ENCODE measurements at regions not wholly inside any gene's neighbourhood (a gene's known extent, or its start where the extent isn't known, plus 50 kb on each side); places are given as distances from the start of the nearest gene placed in this dataset.

- H3K9me3 ChIP-seq (ENCODE audit: control insufficient read depth in 3 of 3, low read length in 3 of 3): no peaks in the 10 kb centered on the region
- H3K9ac ChIP-seq (ENCODE audit: low read depth in 1 of 3, low read length in 3 of 3): peak overlapping the region in 1 of 3 donors; percentile 86
- no peaks in the 10 kb centered on the region for H3K27me3 ChIP-seq (ENCODE audit: control insufficient read depth in 3 of 3, insufficient read depth in 3 of 3, low read length in 3 of 3)
- H3K4me1 ChIP-seq (ENCODE audit: control insufficient read depth in 3 of 3, insufficient read depth in 3 of 3, low read length in 3 of 3): peaks cover 17 to 36% (median 29%) of the 10 kb centered on the region in 3 donors
- no peaks in the 10 kb centered on the region for H3K36me3 ChIP-seq (ENCODE audit: control insufficient read depth in 3 of 3, insufficient read depth in 3 of 3, low read length in 3 of 3)
- H3K4me3 ChIP-seq (ENCODE audit: low read length in 3 of 3): no peak overlapping the region
- H3K27ac ChIP-seq (ENCODE audit: low read depth, low read length): no peak overlapping the region
Observed at GRCh38 chr6:44012078-44012493, 115.2 kb downstream of the MRPL14 start.

GRCh38 chr6:44011350-44011920 is 115.8 kb downstream of the MRPL14 start:
- peak overlapping the region; percentile 70 for H3K27ac ChIP-seq (ENCODE audit: low read depth, low read length)
- peak overlapping the region in 2 of 3 donors; percentile 41 to 56 for H3K4me3 ChIP-seq (ENCODE audit: low read length in 3 of 3)

GRCh38 chr6:44010411-44011349 is 116.6 kb downstream of the MRPL14 start:
- no peaks in the 10 kb centered on the region for H3K36me3 ChIP-seq (ENCODE audit: control insufficient read depth in 3 of 3, insufficient read depth in 3 of 3, low read length in 3 of 3)
- H3K27ac ChIP-seq (ENCODE audit: low read depth, low read length): peak overlapping the region; percentile 70
- peak overlapping the region; percentile 41 to 86 (median 61) for H3K9ac ChIP-seq (ENCODE audit: low read depth in 1 of 3, low read length in 3 of 3)
- H3K27me3 ChIP-seq (ENCODE audit: control insufficient read depth in 3 of 3, insufficient read depth in 3 of 3, low read length in 3 of 3): no peaks in the 10 kb centered on the region
- peak overlapping the region in 2 of 3 donors; percentile 41 to 56 for H3K4me3 ChIP-seq (ENCODE audit: low read length in 3 of 3)
- no peaks in the 10 kb centered on the region for H3K9me3 ChIP-seq (ENCODE audit: control insufficient read depth in 3 of 3, low read length in 3 of 3)
- H3K4me1 ChIP-seq (ENCODE audit: control insufficient read depth in 3 of 3, insufficient read depth in 3 of 3, low read length in 3 of 3): peaks cover 28 to 50% (median 43%) of the 10 kb centered on the region in 3 donors

More at GRCh38 chr6:44011350-44011920, 115.8 kb downstream of the MRPL14 start:
- Histone ChIP-seq H3K4me1 (ENCODE audit: control insufficient read depth in 3 of 3, insufficient read depth in 3 of 3, low read length in 3 of 3) (peaks cover 21 to 43% (median 36%) of the 10 kb centered on the region in 3 donors), H3K9me3 (ENCODE audit: control insufficient read depth in 3 of 3, low read length in 3 of 3) (no peaks in the 10 kb centered on the region), H3K9ac (ENCODE audit: low read depth in 1 of 3, low read length in 3 of 3) (peak overlapping the region in 1 of 3 donors; percentile 86), H3K27me3 (ENCODE audit: control insufficient read depth in 3 of 3, insufficient read depth in 3 of 3, low read length in 3 of 3) (no peaks in the 10 kb centered on the region), H3K36me3 (ENCODE audit: control insufficient read depth in 3 of 3, insufficient read depth in 3 of 3, low read length in 3 of 3) (no peaks in the 10 kb centered on the region)

- H3K27me3 ChIP-seq (ENCODE audit: control insufficient read depth in 3 of 3, insufficient read depth in 3 of 3, low read length in 3 of 3): no peaks in the 10 kb centered on the region
- peak overlapping the region in 1 of 3 donors; percentile 56 for H3K4me3 ChIP-seq (ENCODE audit: low read length in 3 of 3)
- H3K4me1 ChIP-seq (ENCODE audit: control insufficient read depth in 3 of 3, insufficient read depth in 3 of 3, low read length in 3 of 3): peaks cover 35 to 60% (median 54%) of the 10 kb centered on the region in 3 donors
- peak overlapping the region in 1 of 3 donors; percentile 86 for H3K9ac ChIP-seq (ENCODE audit: low read depth in 1 of 3, low read length in 3 of 3)
- no peaks in the 10 kb centered on the region for H3K36me3 ChIP-seq (ENCODE audit: control insufficient read depth in 3 of 3, insufficient read depth in 3 of 3, low read length in 3 of 3)
- peak overlapping the region; percentile 70 for H3K27ac ChIP-seq (ENCODE audit: low read depth, low read length)
- H3K9me3 ChIP-seq (ENCODE audit: control insufficient read depth in 3 of 3, low read length in 3 of 3): no peaks in the 10 kb centered on the region
Observed at GRCh38 chr6:44009425-44010321, 117.6 kb downstream of the MRPL14 start.

GRCh38 chr6:44008821-44009370 is 118.4 kb downstream of the MRPL14 start:
- Histone ChIP-seq H3K4me1 (ENCODE audit: control insufficient read depth in 3 of 3, insufficient read depth in 3 of 3, low read length in 3 of 3) (peaks cover 42 to 68% (median 61%) of the 10 kb centered on the region in 3 donors), H3K27me3 (ENCODE audit: control insufficient read depth in 3 of 3, insufficient read depth in 3 of 3, low read length in 3 of 3) (no peaks in the 10 kb centered on the region), H3K4me3 (ENCODE audit: low read length in 3 of 3) (no peak overlapping the region), H3K9me3 (ENCODE audit: control insufficient read depth in 3 of 3, low read length in 3 of 3) (no peaks in the 10 kb centered on the region), H3K27ac (ENCODE audit: low read depth, low read length) (no peak overlapping the region), H3K36me3 (ENCODE audit: control insufficient read depth in 3 of 3, insufficient read depth in 3 of 3, low read length in 3 of 3) (no peaks in the 10 kb centered on the region), H3K9ac (ENCODE audit: low read depth in 1 of 3, low read length in 3 of 3) (peak overlapping the region in 1 of 3 donors; percentile 57)

GRCh38 chr6:44007818-44008621 is 119.2 kb downstream of the MRPL14 start:
- Histone ChIP-seq H3K9ac (ENCODE audit: low read depth in 1 of 3, low read length in 3 of 3) (peak overlapping the region in 1 of 3 donors; percentile 57), H3K9me3 (ENCODE audit: control insufficient read depth in 3 of 3, low read length in 3 of 3) (no peaks in the 10 kb centered on the region), H3K4me1 (ENCODE audit: control insufficient read depth in 3 of 3, insufficient read depth in 3 of 3, low read length in 3 of 3) (peaks cover 48 to 77% (median 70%) of the 10 kb centered on the region in 3 donors), H3K27me3 (ENCODE audit: control insufficient read depth in 3 of 3, insufficient read depth in 3 of 3, low read length in 3 of 3) (no peaks in the 10 kb centered on the region), H3K27ac (ENCODE audit: low read depth, low read length) (no peak overlapping the region), H3K36me3 (ENCODE audit: control insufficient read depth in 3 of 3, insufficient read depth in 3 of 3, low read length in 3 of 3) (no peaks in the 10 kb centered on the region), H3K4me3 (ENCODE audit: low read length in 3 of 3) (no peak overlapping the region)

GRCh38 chr6:44006872-44007303 is 120.4 kb downstream of the MRPL14 start:
- Histone ChIP-seq H3K27me3 (ENCODE audit: control insufficient read depth in 3 of 3, insufficient read depth in 3 of 3, low read length in 3 of 3) (peaks cover 0 to 2% (median 1%) of the 10 kb centered on the region in 3 donors), H3K4me3 (ENCODE audit: low read length in 3 of 3) (no peak overlapping the region), H3K9me3 (ENCODE audit: control insufficient read depth in 3 of 3, low read length in 3 of 3) (no peaks in the 10 kb centered on the region), H3K27ac (ENCODE audit: low read depth, low read length) (peak overlapping the region; percentile 92), H3K9ac (ENCODE audit: low read depth in 1 of 3, low read length in 3 of 3) (peak overlapping the region in 1 of 3 donors; percentile 94), H3K4me1 (ENCODE audit: control insufficient read depth in 3 of 3, insufficient read depth in 3 of 3, low read length in 3 of 3) (peaks cover 51 to 78% (median 68%) of the 10 kb centered on the region in 3 donors), H3K36me3 (ENCODE audit: control insufficient read depth in 3 of 3, insufficient read depth in 3 of 3, low read length in 3 of 3) (no peaks in the 10 kb centered on the region)

GRCh38 chr6:44006123-44006871 is 121.0 kb downstream of the MRPL14 start:
- Histone ChIP-seq H3K9ac (ENCODE audit: low read depth in 1 of 3, low read length in 3 of 3) (peak overlapping the region in 2 of 3 donors; percentile 4 to 94), H3K9me3 (ENCODE audit: control insufficient read depth in 3 of 3, low read length in 3 of 3) (no peaks in the 10 kb centered on the region), H3K36me3 (ENCODE audit: control insufficient read depth in 3 of 3, insufficient read depth in 3 of 3, low read length in 3 of 3) (no peaks in the 10 kb centered on the region), H3K27ac (ENCODE audit: low read depth, low read length) (peak overlapping the region; percentile 92), H3K4me3 (ENCODE audit: low read length in 3 of 3) (no peak overlapping the region), H3K27me3 (ENCODE audit: control insufficient read depth in 3 of 3, insufficient read depth in 3 of 3, low read length in 3 of 3) (peaks cover 0 to 7% (median 2%) of the 10 kb centered on the region in 3 donors), H3K4me1 (ENCODE audit: control insufficient read depth in 3 of 3, insufficient read depth in 3 of 3, low read length in 3 of 3) (peaks cover 52 to 75% (median 62%) of the 10 kb centered on the region in 3 donors)
